Sigmoid colon (tissue), 4 donors: ENCODE measurements at regions not wholly inside any gene's neighbourhood (a gene's known extent, or its start where the extent isn't known, plus 50 kb on each side); places are given as distances from the start of the nearest gene placed in this dataset.

Source experiments
- EP300 ChIP-seq, 4 donors: sonication (generic); formaldehyde crosslinking; IDR thresholded peaks; one replicate each; pipeline ENCODE4 v1.6.1; 2017; ENCODE audit warnings: antibody characterized with exemption in 4 of 4
- POLR2A ChIP-seq, 2 donors: fragments of 450-650 bp; IDR thresholded peaks; one replicate each; pipeline ENCODE4 v1.6.1; 2016; ENCODE audit warnings: antibody characterized with exemption in 2 of 2, mild to moderate bottlenecking in 2 of 2, moderate library complexity in 2 of 2
- POLR2AphosphoS5 ChIP-seq, 4 donors: sonication (generic); formaldehyde crosslinking; IDR thresholded peaks; one replicate each; pipeline ENCODE4 v1.6.1; 2017; ENCODE audit warnings: antibody characterized with exemption in 4 of 4
- TF ChIP-seq, protein P1 (sequence below), 4 experiments: fragments of 450-650 bp in 3 of 4; fragments of 200-600 bp in 1 of 4; IDR thresholded peaks; one replicate each; pipeline ENCODE4 v1.5.1; 2016 to 2019; ENCODE audit warnings: antibody characterized with exemption in 4 of 4, mild to moderate bottlenecking in 3 of 4, moderate library complexity in 2 of 4

GRCh38 chr10:44317856-44318255 lies 67.0 kb downstream of the CXCL12 start:
- TF ChIP-seq, protein P1, sequence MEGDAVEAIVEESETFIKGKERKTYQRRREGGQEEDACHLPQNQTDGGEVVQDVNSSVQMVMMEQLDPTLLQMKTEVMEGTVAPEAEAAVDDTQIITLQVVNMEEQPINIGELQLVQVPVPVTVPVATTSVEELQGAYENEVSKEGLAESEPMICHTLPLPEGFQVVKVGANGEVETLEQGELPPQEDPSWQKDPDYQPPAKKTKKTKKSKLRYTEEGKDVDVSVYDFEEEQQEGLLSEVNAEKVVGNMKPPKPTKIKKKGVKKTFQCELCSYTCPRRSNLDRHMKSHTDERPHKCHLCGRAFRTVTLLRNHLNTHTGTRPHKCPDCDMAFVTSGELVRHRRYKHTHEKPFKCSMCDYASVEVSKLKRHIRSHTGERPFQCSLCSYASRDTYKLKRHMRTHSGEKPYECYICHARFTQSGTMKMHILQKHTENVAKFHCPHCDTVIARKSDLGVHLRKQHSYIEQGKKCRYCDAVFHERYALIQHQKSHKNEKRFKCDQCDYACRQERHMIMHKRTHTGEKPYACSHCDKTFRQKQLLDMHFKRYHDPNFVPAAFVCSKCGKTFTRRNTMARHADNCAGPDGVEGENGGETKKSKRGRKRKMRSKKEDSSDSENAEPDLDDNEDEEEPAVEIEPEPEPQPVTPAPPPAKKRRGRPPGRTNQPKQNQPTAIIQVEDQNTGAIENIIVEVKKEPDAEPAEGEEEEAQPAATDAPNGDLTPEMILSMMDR (IDR thresholded peaks at IDR 0.05), result no peak
- TF ChIP-seq POLR2A (IDR thresholded peaks at IDR 0.05) (no peak), EP300 (IDR thresholded peaks at IDR 0.05) (no peak), POLR2AphosphoS5 (IDR thresholded peaks at IDR 0.05) (no peak)
